CD14-positive monocyte (primary cell): ENCODE measurements at regions not wholly inside any gene's neighbourhood (a gene's known extent, or its start where the extent isn't known, plus 50 kb on each side); places are given as distances from the start of the nearest gene placed in this dataset.

Experiments
- DNase-seq, 3 donors: peaks; one replicate each; pipeline ENCODE4 v3.0.0-alpha.2; 2011 to 2022
- H2AFZ ChIP-seq: 2 replicates; pipeline ENCODE4 v1.6.0; 2012; ENCODE audit warnings: mild to moderate bottlenecking, low read depth, low read length, inconsistent platforms; ENCODE audit not compliant: insufficient read depth, poor library complexity, severe bottlenecking
- H3K27ac ChIP-seq, 2 donors: 1 replicate in 1 of 2; 2 replicates in 1 of 2; pipeline ENCODE4 v1.5.1; 2012 to 2013; ENCODE audit warnings: low read length in 2 of 2, control low read depth in 1 of 2, inconsistent platforms in 1 of 2, low read depth in 1 of 2, mild to moderate bottlenecking in 1 of 2
- H3K27me3 ChIP-seq, 2 donors: one replicate each; pipeline versions ENCODE4 v1.6.0 to v1.6.1; 2011 to 2013; ENCODE audit warnings: low read length in 2 of 2; ENCODE audit not compliant: control insufficient read depth in 2 of 2, insufficient read depth in 2 of 2
- H3K36me3 ChIP-seq, 2 donors: replicated peaks in 1 of 2; 1 replicate in 1 of 2; 2 replicates in 1 of 2; pipeline versions ENCODE4 v1.5.1 to v1.6.1; 2012 to 2013; ENCODE audit warnings: low read length in 2 of 2, control low read depth in 1 of 2, inconsistent platforms in 1 of 2, mild to moderate bottlenecking in 1 of 2; ENCODE audit not compliant: insufficient read depth in 2 of 2, control insufficient read depth in 1 of 2
- H3K4me1 ChIP-seq, 2 donors: 1 replicate in 1 of 2; 2 replicates in 1 of 2; pipeline versions ENCODE4 v1.5.1 to v1.6.1; 2012 to 2013; ENCODE audit warnings: low read length in 2 of 2, control low read depth in 1 of 2, inconsistent platforms in 1 of 2, mild to moderate bottlenecking in 1 of 2, moderate library complexity in 1 of 2; ENCODE audit not compliant: insufficient read depth in 2 of 2, control insufficient read depth in 1 of 2
- H3K4me2 ChIP-seq: replicated peaks from 2 replicates; pipeline ENCODE3; 2012; ENCODE audit warnings: low read length, moderate library complexity, mild to moderate bottlenecking; ENCODE audit not compliant: poor library complexity, severe bottlenecking; ENCODE audit errors: extremely low read depth
- H3K4me3 ChIP-seq, 3 experiments: fragments of 200-600 bp in 1 of 3; sonication (generic) in 1 of 3; replicated peaks in 1 of 3; 1 replicate in 2 of 3; 2 replicates in 1 of 3; pipeline ENCODE4 v1.5.1; 2011 to 2013; ENCODE audit warnings: low read length in 3 of 3, mild to moderate bottlenecking in 3 of 3, control low read depth in 2 of 3, low read depth in 2 of 3, inconsistent platforms in 1 of 3, moderate library complexity in 1 of 3
- H3K79me2 ChIP-seq: 2 replicates; pipeline ENCODE4 v1.6.0; 2012; ENCODE audit warnings: mild to moderate bottlenecking, control low read depth, inconsistent platforms, low read length, moderate library complexity; ENCODE audit not compliant: insufficient read depth
- H3K9ac ChIP-seq: 2 replicates; pipeline ENCODE4 v1.6.0; 2017; ENCODE audit warnings: low read length, mild to moderate bottlenecking; ENCODE audit not compliant: insufficient read depth, poor library complexity, severe bottlenecking
- H3K9me3 ChIP-seq, 2 donors: replicated peaks in 1 of 2; 1 replicate in 1 of 2; 2 replicates in 1 of 2; pipeline versions ENCODE4 v1.5.1 to v1.6.1; 2012 to 2013; ENCODE audit warnings: low read length in 2 of 2, control low read depth in 1 of 2; ENCODE audit not compliant: control insufficient read depth in 1 of 2, insufficient read depth in 1 of 2
- H4K20me1 ChIP-seq: 2 replicates; pipeline ENCODE4 v1.6.0; 2012; ENCODE audit warnings: mild to moderate bottlenecking, low read length, control low read depth, moderate library complexity; ENCODE audit not compliant: insufficient read depth
- H3K27ac Mint-ChIP-seq, 7 donors: one replicate each; pipeline ENCODE4 v1.8.0; 2020; ENCODE audit warnings: mild to moderate bottlenecking in 7 of 7, mixed read lengths in 7 of 7, moderate library complexity in 6 of 7, inconsistent platforms in 2 of 7
- H3K27me3 Mint-ChIP-seq, 3 donors: one replicate each; pipeline ENCODE4 v1.8.0; 2021 to 2022; ENCODE audit warnings: low read depth in 3 of 3, mild to moderate bottlenecking in 3 of 3, mixed read lengths in 3 of 3, moderate library complexity in 3 of 3, inconsistent platforms in 1 of 3
- H3K36me3 Mint-ChIP-seq, 2 donors: one replicate each; pipeline ENCODE4 v1.8.0; 2020; ENCODE audit warnings: mixed read lengths in 2 of 2, inconsistent platforms in 1 of 2, mild to moderate bottlenecking in 1 of 2
- H3K4me1 Mint-ChIP-seq: one replicate; pipeline ENCODE4 v1.8.0; 2020; ENCODE audit warnings: mild to moderate bottlenecking, mixed read lengths
- H3K4me3 Mint-ChIP-seq, 2 donors: one replicate each; pipeline ENCODE4 v1.8.0; 2020; ENCODE audit warnings: mild to moderate bottlenecking in 2 of 2, mixed read lengths in 2 of 2, moderate library complexity in 1 of 2
- H3K9me3 Mint-ChIP-seq, 7 donors: one replicate each; pipeline ENCODE4 v1.8.0; 2020 to 2022; ENCODE audit warnings: mixed read lengths in 7 of 7, mild to moderate bottlenecking in 6 of 7, moderate library complexity in 6 of 7, inconsistent platforms in 2 of 7
- WGBS: methylation state at CpG from one replicate; pipeline ENCODE4 v1.1.5; 2013; ENCODE audit warnings: missing lambda C conversion rate; ENCODE audit not compliant: insufficient coverage; 5-methylcytosine and 5-hydroxymethylcytosine counted together
- intact Hi-C, 2 donors: fragments of 100-400 bp; cut with micrococcal nuclease; formaldehyde crosslinking; loops; one replicate each; pipeline versions ENCODE4 v1.15.0 to v1.15.1; 2023
- TF ChIP-seq, protein P1 (sequence below): fragments of 200-600 bp; IDR thresholded peaks from one replicate; pipeline ENCODE4 v1.8.0; 2022; ENCODE audit warnings: antibody characterized with exemption, mild to moderate bottlenecking

DNA sequence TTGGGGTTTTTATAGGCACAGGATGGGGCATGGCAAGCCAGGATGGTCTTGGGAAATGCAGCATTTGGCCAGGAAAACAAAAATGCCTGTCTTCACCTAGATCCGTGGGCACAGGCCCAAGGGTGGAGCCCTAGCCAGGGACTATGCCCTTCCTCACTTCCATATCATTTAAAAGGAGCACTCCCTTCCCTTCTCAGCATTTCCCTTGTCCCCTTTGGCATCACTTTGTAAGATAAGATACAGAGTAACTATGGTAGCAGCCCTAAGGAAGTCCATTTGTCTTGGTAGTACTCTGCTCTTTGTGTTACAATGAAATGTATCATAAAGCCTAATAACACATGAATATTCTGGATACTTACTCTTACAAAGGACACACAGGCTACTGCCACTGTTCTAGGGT, 1092.6 kb upstream of the TENM4 start:
- H3K27me3 ChIP-seq, result no peaks in the 10 kb centered on the region
- no peaks in the 10 kb centered on the region for H3K4me1 ChIP-seq
- no peak for DNase-seq
- H3K9me3 Mint-ChIP-seq, result peaks cover 5 to 21% (median 13%) of the 10 kb centered on the region in 7 donors
- no peak overlapping the region for H3K9ac ChIP-seq
- TF ChIP-seq, protein P1, sequence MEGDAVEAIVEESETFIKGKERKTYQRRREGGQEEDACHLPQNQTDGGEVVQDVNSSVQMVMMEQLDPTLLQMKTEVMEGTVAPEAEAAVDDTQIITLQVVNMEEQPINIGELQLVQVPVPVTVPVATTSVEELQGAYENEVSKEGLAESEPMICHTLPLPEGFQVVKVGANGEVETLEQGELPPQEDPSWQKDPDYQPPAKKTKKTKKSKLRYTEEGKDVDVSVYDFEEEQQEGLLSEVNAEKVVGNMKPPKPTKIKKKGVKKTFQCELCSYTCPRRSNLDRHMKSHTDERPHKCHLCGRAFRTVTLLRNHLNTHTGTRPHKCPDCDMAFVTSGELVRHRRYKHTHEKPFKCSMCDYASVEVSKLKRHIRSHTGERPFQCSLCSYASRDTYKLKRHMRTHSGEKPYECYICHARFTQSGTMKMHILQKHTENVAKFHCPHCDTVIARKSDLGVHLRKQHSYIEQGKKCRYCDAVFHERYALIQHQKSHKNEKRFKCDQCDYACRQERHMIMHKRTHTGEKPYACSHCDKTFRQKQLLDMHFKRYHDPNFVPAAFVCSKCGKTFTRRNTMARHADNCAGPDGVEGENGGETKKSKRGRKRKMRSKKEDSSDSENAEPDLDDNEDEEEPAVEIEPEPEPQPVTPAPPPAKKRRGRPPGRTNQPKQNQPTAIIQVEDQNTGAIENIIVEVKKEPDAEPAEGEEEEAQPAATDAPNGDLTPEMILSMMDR, result no peak
- H3K9me3 ChIP-seq, result peaks cover 8 to 20% of the 10 kb centered on the region in 2 donors
- H3K27ac ChIP-seq, result no peak overlapping the region
- no peaks in the 10 kb centered on the region for H4K20me1 ChIP-seq
- H2AFZ ChIP-seq, result no peak overlapping the region
- H3K4me2 ChIP-seq, result no peak overlapping the region
- no peaks in the 10 kb centered on the region for H3K36me3 Mint-ChIP-seq
- intact Hi-C loops, result no loop called here
- H3K4me3 ChIP-seq, result no peak overlapping the region
- no peak overlapping the region for H3K4me3 Mint-ChIP-seq
- H3K27ac Mint-ChIP-seq, result no peak overlapping the region
- H3K79me2 ChIP-seq, result no peaks in the 10 kb centered on the region
- H3K36me3 ChIP-seq, result no peaks in the 10 kb centered on the region
- no peaks in the 10 kb centered on the region for H3K4me1 Mint-ChIP-seq
- H3K27me3 Mint-ChIP-seq, result no peaks in the 10 kb centered on the region
- 83% methylated on average over 1 of the region's 1 CpG for WGBS

DNA sequence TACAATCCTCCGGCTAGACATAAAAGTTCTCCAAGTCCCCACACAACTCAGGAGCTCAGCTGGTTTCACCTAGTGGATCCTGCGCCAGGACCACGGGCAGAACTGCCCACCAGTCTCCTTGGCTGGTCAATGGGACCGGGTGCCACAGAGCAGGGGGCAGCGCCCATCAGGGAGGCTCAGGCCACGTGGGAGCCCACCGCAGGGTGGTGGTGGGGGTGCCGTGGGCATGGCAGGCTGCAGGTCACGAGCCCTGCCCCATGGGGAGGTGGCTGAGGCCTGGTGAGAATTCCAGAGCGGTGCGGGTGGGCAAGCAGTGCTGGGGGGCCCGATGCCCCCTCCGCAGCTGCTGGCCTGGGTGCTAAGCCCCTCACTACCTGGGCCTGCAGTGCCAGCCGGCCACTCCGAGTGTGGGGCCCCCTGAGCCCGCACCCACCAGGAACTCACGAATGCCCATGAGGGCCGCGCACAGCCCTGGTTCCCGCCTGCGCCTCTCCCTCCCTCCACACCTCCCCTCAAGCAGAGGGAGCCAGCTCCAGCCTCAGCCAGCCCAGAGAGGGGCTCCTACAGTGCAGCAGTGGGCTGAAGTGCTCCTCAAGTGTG, 1091.9 kb upstream of the TENM4 start:
- Mint-ChIP-seq H3K4me3 (no peak overlapping the region), H3K9me3 (peaks cover 5 to 21% (median 13%) of the 10 kb centered on the region in 7 donors), H3K27ac (no peak overlapping the region), H3K27me3 (no peaks in the 10 kb centered on the region), H3K4me1 (no peaks in the 10 kb centered on the region), H3K36me3 (no peaks in the 10 kb centered on the region)
- H3K79me2 ChIP-seq, result no peaks in the 10 kb centered on the region
- no peak for DNase-seq
- WGBS, result 99% methylated on average over 21 of the region's 21 CpGs
- H3K9me3 ChIP-seq, result peaks cover 8 to 20% of the 10 kb centered on the region in 2 donors
- no peak overlapping the region for H3K4me2 ChIP-seq
- H4K20me1 ChIP-seq, result no peaks in the 10 kb centered on the region
- H3K27me3 ChIP-seq, result no peaks in the 10 kb centered on the region
- H3K27ac ChIP-seq, result no peak overlapping the region
- H3K4me3 ChIP-seq, result no peak overlapping the region
- intact Hi-C loops, result no loop called here
- H2AFZ ChIP-seq, result no peak overlapping the region
- TF ChIP-seq, protein P1, result no peak
- H3K36me3 ChIP-seq, result no peaks in the 10 kb centered on the region
- H3K4me1 ChIP-seq, result no peaks in the 10 kb centered on the region
- no peak overlapping the region for H3K9ac ChIP-seq
